ENCODE measurements at regions not wholly inside any gene's neighbourhood (a gene's known extent, or its start where the extent isn't known, plus 50 kb on each side); places are given as distances from the start of the nearest gene placed in this dataset.
A peak's percentile ranks its signal among the peaks of the same experiment; 100 is the strongest.

DNA sequence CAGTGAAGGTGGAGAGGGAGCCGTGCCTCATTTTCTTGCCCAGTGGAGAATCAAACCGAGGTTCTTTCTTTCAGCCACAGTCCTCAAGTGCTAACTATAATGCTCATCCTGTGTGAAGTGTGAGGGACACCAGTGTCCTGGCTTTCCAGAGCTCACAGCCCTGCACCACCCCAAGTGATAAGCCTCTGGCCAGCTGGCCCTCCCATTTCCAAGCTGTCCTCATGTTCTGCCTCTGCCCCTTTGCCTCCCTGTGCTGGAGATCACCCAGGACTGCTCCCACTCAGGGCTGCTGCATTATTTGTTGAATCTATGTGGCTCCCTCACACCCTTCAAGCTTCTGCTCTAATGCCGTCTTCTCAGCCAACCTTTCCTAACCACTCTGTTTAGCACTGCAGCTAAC is 224.5 kb upstream of the TUT7 start:
- CTCF ChIA-PET, result no interaction called here
- intact Hi-C loops (cut with micrococcal nuclease; ENCODE audit: unreplicated experiment), result no loop called here

DNA sequence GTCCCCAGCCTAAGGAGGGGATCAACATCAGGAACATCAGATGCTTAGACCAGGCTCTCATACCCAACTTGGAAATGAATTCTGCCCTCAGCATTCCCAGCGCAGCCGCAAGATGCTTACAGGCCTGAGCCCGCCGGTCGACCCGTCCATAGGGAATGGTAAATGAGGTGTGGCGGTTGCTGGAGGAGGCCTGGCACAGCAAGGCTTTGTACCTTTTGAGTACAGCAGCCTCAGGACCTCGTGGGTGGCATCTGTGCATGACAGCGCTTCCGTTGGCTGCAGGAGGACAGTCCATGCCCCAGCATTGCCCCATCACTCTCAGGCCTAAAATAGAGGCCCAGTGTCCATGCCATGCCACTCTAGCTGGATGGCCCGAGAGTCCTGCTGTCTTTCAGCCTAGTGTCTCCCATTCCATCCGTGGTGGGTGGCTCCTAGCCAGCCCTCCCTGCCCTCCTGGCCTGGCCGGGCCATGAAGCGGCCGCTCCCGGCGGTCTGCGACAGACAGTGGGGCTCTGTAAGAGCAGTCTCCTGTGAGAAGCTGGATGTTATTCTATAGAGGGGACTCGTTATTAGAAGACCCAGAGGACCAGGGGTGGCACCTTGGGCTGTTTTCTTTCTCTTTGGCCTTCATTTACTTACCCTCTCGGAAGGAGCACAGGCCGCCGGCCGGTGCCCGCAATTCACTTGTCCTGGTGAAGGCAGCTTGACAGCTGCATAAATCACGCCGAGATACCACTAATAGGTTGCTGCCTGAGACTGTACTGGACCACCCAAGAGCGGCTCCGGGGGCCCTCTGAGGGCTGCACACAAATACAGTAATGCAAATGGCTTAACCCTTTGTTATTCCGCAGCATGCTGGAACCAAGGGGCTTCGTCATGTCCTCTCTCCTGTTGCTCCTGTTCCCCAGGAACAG is 223.5 kb upstream of the TUT7 start:
- no peaks in the 10 kb centered on the region for H3F3A ChIP-seq (ENCODE audit: insufficient read depth, low read depth)
- no peak overlapping the region for H3K4me3 ChIP-seq
- H3K4me1 ChIP-seq (replicated peaks; ENCODE audit: insufficient read depth), result peaks cover 12% of the 10 kb centered on the region
- H3K27ac ChIP-seq, result no peak overlapping the region
- no TSS peak for BruUV-seq (replicated peaks)
- no peaks in the 10 kb centered on the region for H3K36me3 ChIP-seq (ENCODE audit: low read depth)
- H3K9me2 ChIP-seq (ENCODE audit: insufficient read depth), result no peaks in the 10 kb centered on the region
- H4K20me1 ChIP-seq (ENCODE audit: insufficient read depth), result no peaks in the 10 kb centered on the region
- ChIA-PET POLR2A (ENCODE audit: unreplicated experiment) (no interaction called here), CTCF (no interaction called here)
- no peaks in the 10 kb centered on the region for H3K27me3 ChIP-seq (ENCODE audit: insufficient read depth, low read depth)
- intact Hi-C loops (cut with micrococcal nuclease; ENCODE audit: unreplicated experiment), result no loop called here
- no peaks in the 10 kb centered on the region for H3K9me3 ChIP-seq (ENCODE audit: insufficient read depth, low read depth)
- no peak for DNase-seq
- H3K79me2 ChIP-seq (ENCODE audit: low read depth), result no peaks in the 10 kb centered on the region
- H3K4me2 ChIP-seq, result no peak overlapping the region
- no peak for TF ChIP-seq EZH2 (IDR thresholded peaks at IDR 0.05; ENCODE audit: low read depth)
- TF ChIP-seq, protein P1, sequence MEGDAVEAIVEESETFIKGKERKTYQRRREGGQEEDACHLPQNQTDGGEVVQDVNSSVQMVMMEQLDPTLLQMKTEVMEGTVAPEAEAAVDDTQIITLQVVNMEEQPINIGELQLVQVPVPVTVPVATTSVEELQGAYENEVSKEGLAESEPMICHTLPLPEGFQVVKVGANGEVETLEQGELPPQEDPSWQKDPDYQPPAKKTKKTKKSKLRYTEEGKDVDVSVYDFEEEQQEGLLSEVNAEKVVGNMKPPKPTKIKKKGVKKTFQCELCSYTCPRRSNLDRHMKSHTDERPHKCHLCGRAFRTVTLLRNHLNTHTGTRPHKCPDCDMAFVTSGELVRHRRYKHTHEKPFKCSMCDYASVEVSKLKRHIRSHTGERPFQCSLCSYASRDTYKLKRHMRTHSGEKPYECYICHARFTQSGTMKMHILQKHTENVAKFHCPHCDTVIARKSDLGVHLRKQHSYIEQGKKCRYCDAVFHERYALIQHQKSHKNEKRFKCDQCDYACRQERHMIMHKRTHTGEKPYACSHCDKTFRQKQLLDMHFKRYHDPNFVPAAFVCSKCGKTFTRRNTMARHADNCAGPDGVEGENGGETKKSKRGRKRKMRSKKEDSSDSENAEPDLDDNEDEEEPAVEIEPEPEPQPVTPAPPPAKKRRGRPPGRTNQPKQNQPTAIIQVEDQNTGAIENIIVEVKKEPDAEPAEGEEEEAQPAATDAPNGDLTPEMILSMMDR (conservative IDR thresholded peaks at IDR 0.05), result no peak
- H2AFZ ChIP-seq, result no peak overlapping the region

More for the DNA sequence above, 224.5 kb upstream of the TUT7 start:
- Histone ChIP-seq H3F3A (ENCODE audit: insufficient read depth, low read depth) (no peaks in the 10 kb centered on the region), H3K9me3 (ENCODE audit: insufficient read depth, low read depth) (no peaks in the 10 kb centered on the region), H3K4me3 (no peak overlapping the region), H3K36me3 (ENCODE audit: low read depth) (no peaks in the 10 kb centered on the region), H3K4me1 (replicated peaks; ENCODE audit: insufficient read depth) (peaks cover 12% of the 10 kb centered on the region), H3K9me2 (ENCODE audit: insufficient read depth) (no peaks in the 10 kb centered on the region), H4K20me1 (ENCODE audit: insufficient read depth) (no peaks in the 10 kb centered on the region), H2AFZ (no peak overlapping the region), H3K79me2 (ENCODE audit: low read depth) (no peaks in the 10 kb centered on the region), H3K27ac (no peak overlapping the region), H3K4me2 (no peak overlapping the region), H3K27me3 (ENCODE audit: insufficient read depth, low read depth) (no peaks in the 10 kb centered on the region)
- POLR2A ChIA-PET (ENCODE audit: unreplicated experiment), result no interaction called here
- BruUV-seq (replicated peaks), result no TSS peak
- TF ChIP-seq EZH2 (IDR thresholded peaks at IDR 0.05; ENCODE audit: low read depth), result no peak
- TF ChIP-seq, protein P1 (conservative IDR thresholded peaks at IDR 0.05), result no peak
- DNase-seq, result no peak

DNA sequence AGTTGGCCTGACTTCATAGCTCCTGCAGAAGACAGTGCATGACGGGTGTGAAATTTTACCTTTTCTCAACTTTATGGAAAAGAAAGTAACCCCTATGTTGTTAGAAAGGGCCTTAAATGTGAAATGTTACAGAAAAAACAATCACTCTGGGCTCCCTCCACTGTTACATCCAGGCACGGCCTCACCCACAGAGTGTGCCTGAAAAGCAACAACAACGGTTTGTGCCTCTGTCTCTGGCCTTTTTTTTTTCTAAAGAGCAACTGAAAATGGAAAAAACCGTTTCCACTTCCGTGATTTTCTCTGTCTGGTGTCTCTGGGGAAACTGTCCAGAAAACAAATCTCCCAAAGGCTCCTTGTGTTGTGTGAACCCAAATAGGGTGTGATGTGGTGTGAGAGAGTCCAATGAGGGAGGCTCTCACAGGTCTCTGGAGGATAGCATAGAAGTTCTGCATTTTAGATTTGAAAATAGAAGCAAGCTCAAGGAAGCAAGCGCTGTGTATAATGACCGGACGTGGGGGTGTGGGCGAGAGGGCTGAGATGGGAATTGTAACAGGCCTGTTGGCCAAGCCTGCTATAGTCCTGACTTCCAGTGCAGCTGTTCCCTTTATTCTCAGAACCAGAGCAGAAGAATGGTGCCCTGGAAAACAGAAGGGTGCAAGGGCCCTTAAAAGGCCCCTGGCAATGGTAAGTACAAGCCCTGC is 221.8 kb upstream of the TUT7 start:
- TF ChIP-seq EZH2 (IDR thresholded peaks at IDR 0.05; ENCODE audit: low read depth), result no peak
- TF ChIP-seq, protein P1 (conservative IDR thresholded peaks at IDR 0.05), result no peak
- no TSS peak for BruUV-seq (replicated peaks)
- Histone ChIP-seq H3K4me3 (no peak overlapping the region), H3K79me2 (ENCODE audit: low read depth) (no peaks in the 10 kb centered on the region), H3K27me3 (ENCODE audit: insufficient read depth, low read depth) (no peaks in the 10 kb centered on the region), H3K27ac (no peak overlapping the region), H2AFZ (no peak overlapping the region), H3K9me3 (ENCODE audit: insufficient read depth, low read depth) (no peaks in the 10 kb centered on the region), H3K4me1 (replicated peaks; ENCODE audit: insufficient read depth) (peaks cover 12% of the 10 kb centered on the region), H3K36me3 (ENCODE audit: low read depth) (no peaks in the 10 kb centered on the region), H4K20me1 (ENCODE audit: insufficient read depth) (no peaks in the 10 kb centered on the region), H3K9me2 (ENCODE audit: insufficient read depth) (no peaks in the 10 kb centered on the region), H3F3A (ENCODE audit: insufficient read depth, low read depth) (no peaks in the 10 kb centered on the region), H3K4me2 (peak overlapping the region; percentile 34)
- no peak for DNase-seq
- intact Hi-C loops (cut with micrococcal nuclease; ENCODE audit: unreplicated experiment), result no loop called here
- ChIA-PET POLR2A (ENCODE audit: unreplicated experiment) (no interaction called here), CTCF (no interaction called here)

Data from PC-9 (cell line).